Ascending aorta (tissue), 2 donors: ENCODE measurements at regions not wholly inside any gene's neighbourhood (a gene's known extent, or its start where the extent isn't known, plus 50 kb on each side); places are given as distances from the start of the nearest gene placed in this dataset.
"Not testable (repeated sequence)": the region's sequence is repeated elsewhere in the genome, so short reads cannot be mapped to it uniquely, and the experiment has no call there.

ENCODE experiments used
- DNase-seq, 2 donors: peaks; one replicate each; pipeline ENCODE4 v3.0.0-alpha.2; 2019; ENCODE audit warnings: low spot score in 2 of 2
- H3K27ac ChIP-seq, 2 donors: fragments of 200-600 bp; sonication (generic); one replicate each; pipeline ENCODE4 v1.5.1; 2016 to 2017; ENCODE audit warnings: mild to moderate bottlenecking in 1 of 2
- H3K27me3 ChIP-seq: fragments of 200-600 bp; sonication (generic); one replicate; pipeline ENCODE4 v1.5.1; 2017
- H3K36me3 ChIP-seq, 2 donors: fragments of 200-600 bp; sonication (generic); one replicate each; pipeline ENCODE4 v1.5.1; 2016
- H3K4me1 ChIP-seq, 2 donors: fragments of 200-600 bp; sonication (generic); one replicate each; pipeline ENCODE4 v1.5.1; 2016 to 2017; ENCODE audit warnings: mild to moderate bottlenecking in 1 of 2
- H3K4me3 ChIP-seq, 2 donors: fragments of 200-600 bp; sonication (generic); one replicate each; pipeline ENCODE4 v1.5.1; 2016 to 2017; ENCODE audit warnings: mild to moderate bottlenecking in 1 of 2
- H3K9me3 ChIP-seq, 2 donors: fragments of 200-600 bp; sonication (generic); one replicate each; pipeline ENCODE4 v1.5.1; 2016
- intact Hi-C: fragments of 100-400 bp; cut with DNase I; formaldehyde crosslinking; loops from one replicate; pipeline ENCODE4 v1.15.1; 2023
- TF ChIP-seq, protein P1 (sequence below), 3 experiments: fragments of 200-600 bp in 2 of 3; fragments of 450-650 bp in 1 of 3; sonication (generic) in 2 of 3; IDR thresholded peaks; one replicate each; pipeline ENCODE4 v1.5.1; 2016 to 2019; ENCODE audit warnings: antibody characterized with exemption in 3 of 3, mild to moderate bottlenecking in 1 of 3, moderate library complexity in 1 of 3

DNA sequence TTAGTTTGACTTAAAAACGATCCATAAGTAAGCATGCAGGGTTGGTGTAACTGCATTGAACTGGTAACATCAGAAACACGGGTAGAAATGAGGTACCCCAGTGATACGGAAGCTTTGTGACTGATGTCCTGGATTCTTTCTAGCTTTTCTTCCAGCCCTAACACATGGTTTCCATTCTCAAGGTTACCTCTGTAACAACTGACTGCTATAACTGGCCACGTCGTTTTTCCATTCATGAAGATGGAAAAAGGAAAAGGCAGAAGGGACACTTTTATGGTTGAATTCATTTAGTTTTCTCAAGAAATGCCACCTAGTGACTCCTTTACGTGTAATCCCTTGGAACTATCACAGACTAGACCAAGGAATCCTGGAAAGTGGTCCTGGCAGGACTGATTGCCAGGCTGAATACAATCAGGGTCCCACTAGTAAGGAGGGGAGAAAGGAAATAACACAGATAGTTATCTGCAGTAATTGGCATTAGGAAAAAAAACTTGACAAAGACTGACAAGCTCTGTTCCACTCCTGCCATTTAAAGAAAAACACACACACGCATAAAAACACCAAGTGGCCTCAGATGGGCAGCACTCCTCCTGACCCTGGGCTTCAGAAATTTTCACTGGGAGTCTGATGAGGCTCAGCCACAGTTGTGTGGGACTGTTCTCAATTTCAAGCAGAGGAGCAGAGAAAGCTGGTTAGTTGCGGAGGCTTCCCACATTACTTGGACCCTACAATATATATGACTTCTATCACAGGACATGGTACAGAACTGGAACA is 77.5 kb upstream of the ZNF169 start:
- intact Hi-C loops: no loop called here
- H3K36me3 ChIP-seq: peaks cover 8 to 44% of the 10 kb centered on the region in 2 donors
- H3K27me3 ChIP-seq: no peaks in the 10 kb centered on the region
- TF ChIP-seq, protein P1, sequence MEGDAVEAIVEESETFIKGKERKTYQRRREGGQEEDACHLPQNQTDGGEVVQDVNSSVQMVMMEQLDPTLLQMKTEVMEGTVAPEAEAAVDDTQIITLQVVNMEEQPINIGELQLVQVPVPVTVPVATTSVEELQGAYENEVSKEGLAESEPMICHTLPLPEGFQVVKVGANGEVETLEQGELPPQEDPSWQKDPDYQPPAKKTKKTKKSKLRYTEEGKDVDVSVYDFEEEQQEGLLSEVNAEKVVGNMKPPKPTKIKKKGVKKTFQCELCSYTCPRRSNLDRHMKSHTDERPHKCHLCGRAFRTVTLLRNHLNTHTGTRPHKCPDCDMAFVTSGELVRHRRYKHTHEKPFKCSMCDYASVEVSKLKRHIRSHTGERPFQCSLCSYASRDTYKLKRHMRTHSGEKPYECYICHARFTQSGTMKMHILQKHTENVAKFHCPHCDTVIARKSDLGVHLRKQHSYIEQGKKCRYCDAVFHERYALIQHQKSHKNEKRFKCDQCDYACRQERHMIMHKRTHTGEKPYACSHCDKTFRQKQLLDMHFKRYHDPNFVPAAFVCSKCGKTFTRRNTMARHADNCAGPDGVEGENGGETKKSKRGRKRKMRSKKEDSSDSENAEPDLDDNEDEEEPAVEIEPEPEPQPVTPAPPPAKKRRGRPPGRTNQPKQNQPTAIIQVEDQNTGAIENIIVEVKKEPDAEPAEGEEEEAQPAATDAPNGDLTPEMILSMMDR (IDR thresholded peaks at IDR 0.05): no peak
- H3K27ac ChIP-seq: peak overlapping the region; percentile 2 to 41
- peaks cover 5 to 28% of the 10 kb centered on the region in 2 donors for H3K4me1 ChIP-seq
- DNase-seq: no peak
- no peaks in the 10 kb centered on the region for H3K9me3 ChIP-seq
- H3K4me3 ChIP-seq: no peak overlapping the region

DNA sequence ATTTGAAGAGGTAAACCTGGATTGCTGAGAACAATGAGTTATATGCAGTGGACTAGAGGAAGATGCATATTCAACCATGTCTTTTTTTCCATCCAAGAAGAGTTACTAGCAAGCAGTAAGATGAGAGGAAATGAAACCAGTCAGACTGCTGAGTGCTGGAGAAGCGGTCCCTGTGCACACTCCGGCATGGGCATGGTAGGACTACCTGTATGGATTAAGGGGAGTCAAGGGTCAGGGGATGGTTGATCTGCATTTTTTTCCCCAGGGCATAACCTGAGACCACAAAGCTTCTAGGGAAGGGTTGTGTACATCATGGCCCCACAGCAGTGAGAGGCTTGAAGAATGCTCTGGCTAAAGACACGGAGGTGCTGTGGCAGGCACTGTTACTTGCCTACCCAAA is 76.6 kb upstream of the ZNF169 start:
- intact Hi-C loops: no loop called here
- peaks cover 0 to 21% of the 10 kb centered on the region in 2 donors for H3K4me1 ChIP-seq
- H3K9me3 ChIP-seq: no peaks in the 10 kb centered on the region
- peak overlapping the region; percentile 15 to 23 for H3K27ac ChIP-seq
- peaks cover 0 to 42% of the 10 kb centered on the region in 2 donors for H3K36me3 ChIP-seq
- H3K4me3 ChIP-seq: no peak overlapping the region
- no peak for DNase-seq
- TF ChIP-seq, protein P1 (IDR thresholded peaks at IDR 0.05): no peak
- no peaks in the 10 kb centered on the region for H3K27me3 ChIP-seq

DNA sequence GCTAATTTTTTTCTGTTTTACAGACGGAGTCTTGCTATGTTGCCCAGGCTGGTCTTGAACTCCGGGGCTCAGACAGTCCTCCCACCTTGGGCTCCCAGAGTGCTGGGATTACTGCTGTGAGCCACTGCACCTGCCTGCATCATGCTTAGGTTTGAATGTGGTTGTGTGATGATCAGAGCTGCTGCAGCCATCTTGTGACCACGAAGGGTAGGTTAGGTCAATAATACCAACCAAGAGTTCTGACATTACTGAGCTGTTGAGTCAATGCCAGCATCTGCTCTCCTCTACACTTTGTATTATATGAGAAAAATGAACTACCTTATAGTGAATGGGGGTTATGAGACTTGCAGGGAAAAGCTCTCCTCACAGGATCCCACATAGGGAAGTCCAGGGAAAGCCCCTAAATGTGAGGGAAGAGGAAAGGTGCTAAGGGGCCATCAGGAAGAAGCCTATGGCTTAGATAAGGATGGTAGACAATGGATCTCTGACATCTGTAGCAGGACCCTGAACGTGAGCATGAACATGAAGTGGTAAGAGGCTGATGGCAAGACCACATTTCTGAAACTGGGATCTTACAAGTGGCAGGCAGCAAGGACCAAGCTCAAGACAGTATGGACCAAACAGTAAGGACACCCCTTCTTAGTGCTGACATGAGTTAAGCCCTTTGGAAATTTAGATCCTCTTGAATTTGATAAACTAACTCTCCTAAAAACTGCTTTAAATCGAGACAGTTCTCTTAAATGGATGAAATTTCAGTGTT is 75.7 kb upstream of the ZNF169 start:
- H3K27ac ChIP-seq: peak overlapping the region in 1 of 2 donors; percentile 15
- H3K36me3 ChIP-seq: peaks cover 0 to 41% of the 10 kb centered on the region in 2 donors
- H3K4me3 ChIP-seq: no peak overlapping the region
- TF ChIP-seq, protein P1 (IDR thresholded peaks at IDR 0.05): no peak
- H3K4me1 ChIP-seq: peaks cover 0 to 19% of the 10 kb centered on the region in 2 donors
- DNase-seq: no peak
- H3K9me3 ChIP-seq: peaks cover 0 to 7% of the 10 kb centered on the region in 2 donors
- intact Hi-C loops: no loop called here
- H3K27me3 ChIP-seq: no peaks in the 10 kb centered on the region

DNA sequence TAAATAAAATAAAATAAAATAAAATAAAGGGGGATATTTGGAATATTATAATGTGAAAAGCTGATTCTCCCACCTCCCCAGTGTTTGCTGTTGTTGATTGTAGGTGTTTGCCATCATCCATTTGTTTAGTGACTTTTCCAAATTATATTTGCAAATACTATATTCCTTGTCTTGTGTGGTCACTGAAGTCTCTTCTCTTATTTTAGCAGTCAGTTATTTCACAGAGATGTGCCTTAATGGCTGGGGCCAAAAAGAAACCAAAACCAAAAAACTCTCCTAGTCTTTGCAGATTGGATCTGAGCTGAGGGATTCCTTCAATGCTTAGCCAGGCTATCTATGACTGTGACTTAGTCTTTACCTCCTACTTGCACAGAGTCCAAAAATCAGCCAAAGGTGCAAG is 70.9 kb upstream of the ZNF169 start:
- H3K27me3 ChIP-seq: no peaks in the 10 kb centered on the region
- TF ChIP-seq, protein P1 (IDR thresholded peaks at IDR 0.05): no peak
- no peaks in the 10 kb centered on the region for H3K4me1 ChIP-seq
- no peak overlapping the region for H3K27ac ChIP-seq
- DNase-seq: no peak
- H3K36me3 ChIP-seq: peaks cover 0 to 36% of the 10 kb centered on the region in 2 donors
- intact Hi-C loops: no loop called here
- H3K4me3 ChIP-seq: no peak overlapping the region
- H3K9me3 ChIP-seq: peaks cover 0 to 17% of the 10 kb centered on the region in 2 donors

DNA sequence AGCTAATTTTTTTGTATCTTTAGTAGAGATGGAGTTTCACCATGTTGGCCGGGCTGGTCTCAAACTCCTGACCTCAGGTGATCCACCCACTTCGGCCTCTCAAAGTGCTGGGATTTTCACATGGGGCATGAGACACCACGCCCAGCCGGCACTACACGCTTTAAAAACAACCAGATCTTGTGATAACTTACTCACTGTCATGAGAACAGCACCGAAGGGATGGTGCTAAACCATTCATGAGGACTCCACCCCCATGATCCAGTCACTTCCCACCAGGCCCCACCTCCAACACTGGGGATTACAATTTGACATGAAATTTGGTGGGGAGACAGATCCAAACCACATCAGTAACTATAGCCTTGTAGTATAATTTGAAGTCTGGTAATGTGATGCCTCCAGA is 67.4 kb upstream of the ZNF169 start:
- intact Hi-C loops, H3K4me1 ChIP-seq, H3K27me3 ChIP-seq, H3K4me3 ChIP-seq, DNase-seq, H3K27ac ChIP-seq: not testable (repeated sequence)
- Histone ChIP-seq H3K36me3 (peaks cover 6 to 42% of the 10 kb centered on the region in 2 donors), H3K9me3 (peaks cover 0 to 50% of the 10 kb centered on the region in 2 donors)

DNA sequence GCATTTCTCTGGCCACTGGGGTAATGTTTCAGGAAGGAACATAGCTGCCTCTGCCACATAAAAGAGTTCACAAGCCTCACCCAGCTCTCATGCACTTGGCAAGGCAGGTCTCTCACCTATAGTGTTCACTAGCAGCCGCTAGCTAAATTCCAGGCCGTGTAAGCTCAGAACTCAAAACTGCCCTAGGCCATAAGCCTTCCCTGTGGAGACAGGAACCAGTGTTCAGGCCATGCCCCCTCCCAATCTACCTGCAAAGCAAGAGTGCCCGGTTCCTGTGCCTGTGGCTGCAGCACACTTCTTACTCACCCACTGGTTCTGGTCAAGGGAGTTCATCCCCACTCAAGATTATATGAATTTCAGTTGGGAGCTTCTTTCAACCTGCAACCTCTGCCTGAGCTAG is 60.7 kb upstream of the ZNF169 start:
- Histone ChIP-seq H3K4me1 (no peaks in the 10 kb centered on the region), H3K9me3 (peaks cover 0 to 43% of the 10 kb centered on the region in 2 donors), H3K27me3 (no peaks in the 10 kb centered on the region), H3K4me3 (no peak overlapping the region), H3K36me3 (peaks cover 6 to 35% of the 10 kb centered on the region in 2 donors), H3K27ac (no peak overlapping the region)
- TF ChIP-seq, protein P1 (IDR thresholded peaks at IDR 0.05): no peak
- DNase-seq: no peak
- intact Hi-C loops: no loop called here
